ENCODE measurements at regions not wholly inside any gene's neighbourhood (a gene's known extent, or its start where the extent isn't known, plus 50 kb on each side); places are given as distances from the start of the nearest gene placed in this dataset.

DNA sequence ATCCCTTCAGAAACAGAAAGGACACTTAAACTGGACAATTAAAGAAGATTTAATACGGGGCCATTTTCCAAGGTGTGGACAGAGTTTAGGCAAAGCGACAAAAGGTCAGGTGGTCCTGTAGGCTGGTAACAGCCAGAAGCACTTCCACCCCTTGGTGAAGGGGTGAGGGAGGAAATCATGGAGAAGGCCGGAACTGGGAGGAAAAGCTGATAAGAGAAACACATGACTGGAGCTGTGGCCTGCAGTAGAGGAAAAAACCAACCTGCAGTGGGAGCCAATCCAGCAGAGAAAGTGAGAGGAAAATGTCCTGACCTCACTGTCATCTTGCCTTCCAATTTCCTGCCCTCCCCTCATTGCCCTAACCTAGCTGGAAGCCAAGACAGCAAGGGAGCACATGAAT lies 249.8 kb downstream of the LMO4 start:
- TF ChIP-seq, protein P1, sequence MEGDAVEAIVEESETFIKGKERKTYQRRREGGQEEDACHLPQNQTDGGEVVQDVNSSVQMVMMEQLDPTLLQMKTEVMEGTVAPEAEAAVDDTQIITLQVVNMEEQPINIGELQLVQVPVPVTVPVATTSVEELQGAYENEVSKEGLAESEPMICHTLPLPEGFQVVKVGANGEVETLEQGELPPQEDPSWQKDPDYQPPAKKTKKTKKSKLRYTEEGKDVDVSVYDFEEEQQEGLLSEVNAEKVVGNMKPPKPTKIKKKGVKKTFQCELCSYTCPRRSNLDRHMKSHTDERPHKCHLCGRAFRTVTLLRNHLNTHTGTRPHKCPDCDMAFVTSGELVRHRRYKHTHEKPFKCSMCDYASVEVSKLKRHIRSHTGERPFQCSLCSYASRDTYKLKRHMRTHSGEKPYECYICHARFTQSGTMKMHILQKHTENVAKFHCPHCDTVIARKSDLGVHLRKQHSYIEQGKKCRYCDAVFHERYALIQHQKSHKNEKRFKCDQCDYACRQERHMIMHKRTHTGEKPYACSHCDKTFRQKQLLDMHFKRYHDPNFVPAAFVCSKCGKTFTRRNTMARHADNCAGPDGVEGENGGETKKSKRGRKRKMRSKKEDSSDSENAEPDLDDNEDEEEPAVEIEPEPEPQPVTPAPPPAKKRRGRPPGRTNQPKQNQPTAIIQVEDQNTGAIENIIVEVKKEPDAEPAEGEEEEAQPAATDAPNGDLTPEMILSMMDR (IDR thresholded peaks at IDR 0.05), result no peak
- no peak for TF ChIP-seq POLR2A (IDR thresholded peaks at IDR 0.05)

Measured in lower leg skin (tissue), 3 donors.